Panc1 (cell line): ENCODE measurements at regions not wholly inside any gene's neighbourhood (a gene's known extent, or its start where the extent isn't known, plus 50 kb on each side); places are given as distances from the start of the nearest gene placed in this dataset.

Experiments
- ATAC-seq: fragments of 200-7000 bp; cut with Tn5 transposase; 2 replicates; pipeline ENCODE4 v1.9.1; 2020; ENCODE audit warnings: mild to moderate bottlenecking, moderate library complexity
- BruUV-seq: library from RNA; stranded (reverse); fragments of 400-500 nt; replicated peaks from 2 replicates; lab custom pipeline; 2021; lab: Mats Ljungman, UMichigan
- CTCF ChIA-PET: fragments of 300-600 bp; sonication (Branson Sonifier 250); formaldehyde crosslinking; loops from one replicate; lab custom pipeline; 2022; ENCODE audit warnings: antibody characterized with exemption; lab: Charles Lee
- POLR2A ChIA-PET: fragments of 300-600 bp; sonication (Branson Sonifier 250); formaldehyde crosslinking; loops from one replicate; lab custom pipeline; 2022; ENCODE audit warnings: antibody characterized with exemption; lab: Charles Lee
- DNase-seq: peaks from one replicate; pipeline ENCODE4 v3.0.0-alpha.2; 2010; ENCODE audit warnings: low read depth, low spot score
- H3K27ac ChIP-seq: 2 replicates; pipeline ENCODE4 v1.5.1; 2011; ENCODE audit warnings: mild to moderate bottlenecking, low read length, inconsistent platforms
- H3K27me3 ChIP-seq: fragments of 200-500 bp; sonication (Bioruptor generic); 2 replicates; pipeline ENCODE4 v1.6.0; 2014; ENCODE audit warnings: low read length, inconsistent platforms; ENCODE audit not compliant: control insufficient read depth, insufficient read depth
- H3K36me3 ChIP-seq: fragments of 200-500 bp; sonication (Bioruptor generic); 2 replicates; pipeline ENCODE4 v1.5.1; 2014; ENCODE audit warnings: inconsistent platforms, mild to moderate bottlenecking, low read length, moderate library complexity; ENCODE audit not compliant: control insufficient read depth, insufficient read depth
- H3K4me1 ChIP-seq: 2 replicates; pipeline ENCODE4 v1.5.1; 2011; ENCODE audit warnings: inconsistent platforms, mild to moderate bottlenecking, low read length, moderate library complexity; ENCODE audit not compliant: control insufficient read depth, insufficient read depth
- H3K4me3 ChIP-seq, 2 experiments: 2 replicates each; pipeline ENCODE4 v1.5.1; 2011 to 2012; ENCODE audit warnings: low read depth in 2 of 2, low read length in 2 of 2, mild to moderate bottlenecking in 2 of 2, inconsistent platforms in 1 of 2, moderate library complexity in 1 of 2
- H3K9me3 ChIP-seq: fragments of 200-500 bp; sonication (Bioruptor generic); 2 replicates; pipeline ENCODE4 v1.5.1; 2014; ENCODE audit warnings: low read depth, mild to moderate bottlenecking, inconsistent platforms, low read length, moderate library complexity; ENCODE audit not compliant: control insufficient read depth, insufficient read depth
- POLR2AphosphoS5 ChIP-seq: IDR thresholded peaks from 2 replicates; pipeline ENCODE4 v1.6.1; 2012; ENCODE audit warnings: mild to moderate bottlenecking, low read depth, low read length, moderate library complexity
- REST ChIP-seq, 2 experiments: IDR thresholded peaks; 2 replicates each; pipeline ENCODE4 v1.6.1; 2011 to 2012; ENCODE audit warnings: low read depth in 2 of 2, control low read depth in 1 of 2, low read length in 1 of 2, mild to moderate bottlenecking in 1 of 2, moderate library complexity in 1 of 2; ENCODE audit not compliant: insufficient read depth in 1 of 2
- SIN3A ChIP-seq: IDR thresholded peaks from 2 replicates; pipeline ENCODE4 v1.6.1; 2012; ENCODE audit warnings: low read depth, mild to moderate bottlenecking, low read length, moderate library complexity, borderline replicate concordance; ENCODE audit not compliant: insufficient read depth
- TCF7L2 ChIP-seq: IDR thresholded peaks from 2 replicates; pipeline ENCODE4 v1.6.1; 2011; ENCODE audit warnings: mild to moderate bottlenecking, low read depth, low read length, inconsistent platforms
- in situ Hi-C: cut with HindIII; loops from 2 replicates; pipeline ENCODE4 v1.10.0; 2016; ENCODE audit warnings: low sequenced_read_pairs, low pct_unique_long_range_greater_than_20kb
- intact Hi-C: fragments of 100-400 bp; cut with micrococcal nuclease; formaldehyde crosslinking; loops from one replicate; pipeline ENCODE4 v1.10.0; 2022; ENCODE audit not compliant: unreplicated experiment
- TF ChIP-seq, protein P1 (sequence below): fragments of 450-650 bp; IDR thresholded peaks from 2 replicates; pipeline ENCODE4 v1.5.1; 2017; ENCODE audit warnings: mild to moderate bottlenecking

- intact Hi-C loops (no loop called here), in situ Hi-C loops (no loop called here)
- CTCF ChIA-PET, result no interaction called here
- Histone ChIP-seq H3K27me3 (no peaks in the 10 kb centered on the region), H3K4me3 (no peak overlapping the region), H3K27ac (no peak overlapping the region), H3K9me3 (no peaks in the 10 kb centered on the region), H3K36me3 (no peaks in the 10 kb centered on the region), H3K4me1 (no peaks in the 10 kb centered on the region)
- POLR2A ChIA-PET, result no interaction called here
- TF ChIP-seq SIN3A (no peak), POLR2AphosphoS5 (no peak), TCF7L2 (no peak)
- no TSS peak for BruUV-seq
- DNase-seq (no peak), ATAC-seq (no peak)
These were observed 97.2 kb downstream of the OAT start for GRCh38 chr10:124321433-124322089.

- BruUV-seq, result no TSS peak
- intact Hi-C loops, result no loop called here
- no peak for ATAC-seq
These were observed 97.8 kb downstream of the OAT start for GRCh38 chr10:124320778-124321432.

More at GRCh38 chr10:124320778-124321432, 97.8 kb downstream of the OAT start:
- CTCF ChIA-PET, result no interaction called here
- TF ChIP-seq, protein P1, sequence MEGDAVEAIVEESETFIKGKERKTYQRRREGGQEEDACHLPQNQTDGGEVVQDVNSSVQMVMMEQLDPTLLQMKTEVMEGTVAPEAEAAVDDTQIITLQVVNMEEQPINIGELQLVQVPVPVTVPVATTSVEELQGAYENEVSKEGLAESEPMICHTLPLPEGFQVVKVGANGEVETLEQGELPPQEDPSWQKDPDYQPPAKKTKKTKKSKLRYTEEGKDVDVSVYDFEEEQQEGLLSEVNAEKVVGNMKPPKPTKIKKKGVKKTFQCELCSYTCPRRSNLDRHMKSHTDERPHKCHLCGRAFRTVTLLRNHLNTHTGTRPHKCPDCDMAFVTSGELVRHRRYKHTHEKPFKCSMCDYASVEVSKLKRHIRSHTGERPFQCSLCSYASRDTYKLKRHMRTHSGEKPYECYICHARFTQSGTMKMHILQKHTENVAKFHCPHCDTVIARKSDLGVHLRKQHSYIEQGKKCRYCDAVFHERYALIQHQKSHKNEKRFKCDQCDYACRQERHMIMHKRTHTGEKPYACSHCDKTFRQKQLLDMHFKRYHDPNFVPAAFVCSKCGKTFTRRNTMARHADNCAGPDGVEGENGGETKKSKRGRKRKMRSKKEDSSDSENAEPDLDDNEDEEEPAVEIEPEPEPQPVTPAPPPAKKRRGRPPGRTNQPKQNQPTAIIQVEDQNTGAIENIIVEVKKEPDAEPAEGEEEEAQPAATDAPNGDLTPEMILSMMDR, result no peak
- no peak for TF ChIP-seq REST (IDR thresholded peaks at IDR 0.05; ENCODE audit: insufficient read depth in 1 of 2, low read depth in 2 of 2, low read length in 1 of 2)
- no peak for TF ChIP-seq TCF7L2
- no peak for TF ChIP-seq POLR2AphosphoS5
- TF ChIP-seq SIN3A, result no peak
- Histone ChIP-seq H3K4me1 (no peaks in the 10 kb centered on the region), H3K27ac (no peak overlapping the region), H3K36me3 (no peaks in the 10 kb centered on the region), H3K4me3 (no peak overlapping the region), H3K27me3 (no peaks in the 10 kb centered on the region), H3K9me3 (no peaks in the 10 kb centered on the region)
- POLR2A ChIA-PET, result no interaction called here
- in situ Hi-C loops, result no loop called here
- DNase-seq, result no peak
